Choroid plexus epithelial cell (primary cell): ENCODE measurements at regions not wholly inside any gene's neighbourhood (a gene's known extent, or its start where the extent isn't known, plus 50 kb on each side); places are given as distances from the start of the nearest gene placed in this dataset.
"Not testable (repeated sequence)": the region's sequence is repeated elsewhere in the genome, so short reads cannot be mapped to it uniquely, and the experiment has no call there.

ENCODE experiments used
- DNase-seq: peaks from one replicate; pipeline ENCODE4 v3.0.0-alpha.2; 2010; ENCODE audit warnings: low read depth
- H3K4me3 ChIP-seq: 2 replicates; pipeline ENCODE4 v1.5.1; 2011; ENCODE audit warnings: low read depth, mild to moderate bottlenecking, control low read depth, low read length, moderate library complexity

- DNase-seq, H3K4me3 ChIP-seq: not testable (repeated sequence)
Observed at GRCh38 chr1:206307442-206307841, 104.1 kb downstream of the SRGAP2 start.

- not testable (repeated sequence) for DNase-seq, H3K4me3 ChIP-seq
Observed at GRCh38 chr1:206310948-206311347, 107.6 kb downstream of the SRGAP2 start.

DNA sequence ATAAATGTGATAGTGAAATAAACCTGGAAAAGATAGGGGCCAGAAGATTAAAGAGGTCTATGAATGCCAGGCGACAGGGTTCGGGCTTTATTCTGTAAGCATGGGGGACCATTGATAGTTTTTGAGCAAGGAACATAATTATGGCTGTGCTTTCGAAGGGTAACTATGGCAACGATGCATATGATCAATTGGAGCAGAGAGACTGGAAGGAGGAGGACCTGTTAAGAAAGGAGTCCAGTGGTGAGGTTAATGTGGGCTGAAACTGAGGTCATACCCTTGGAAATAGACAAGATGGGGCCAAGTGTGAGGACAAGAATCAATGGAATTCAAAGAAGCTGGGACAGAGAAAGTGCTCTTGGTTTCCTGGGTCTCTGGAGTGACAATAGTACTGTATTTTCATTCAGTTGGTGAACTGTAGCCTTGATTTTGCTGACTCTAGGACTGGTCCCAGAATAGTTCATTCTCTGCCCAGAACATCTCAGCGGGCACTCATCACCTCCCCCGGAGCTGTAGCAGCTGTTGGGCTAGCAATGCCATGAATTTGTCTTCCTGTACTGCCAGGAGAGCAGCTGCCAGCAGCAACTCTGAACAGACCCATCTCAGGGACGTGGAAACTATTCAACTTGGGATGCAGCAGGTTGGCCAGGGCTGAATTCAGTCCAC, 108.4 kb downstream of the SRGAP2 start:
- peak; percentile 5 for DNase-seq
- not testable (repeated sequence) for H3K4me3 ChIP-seq

DNA sequence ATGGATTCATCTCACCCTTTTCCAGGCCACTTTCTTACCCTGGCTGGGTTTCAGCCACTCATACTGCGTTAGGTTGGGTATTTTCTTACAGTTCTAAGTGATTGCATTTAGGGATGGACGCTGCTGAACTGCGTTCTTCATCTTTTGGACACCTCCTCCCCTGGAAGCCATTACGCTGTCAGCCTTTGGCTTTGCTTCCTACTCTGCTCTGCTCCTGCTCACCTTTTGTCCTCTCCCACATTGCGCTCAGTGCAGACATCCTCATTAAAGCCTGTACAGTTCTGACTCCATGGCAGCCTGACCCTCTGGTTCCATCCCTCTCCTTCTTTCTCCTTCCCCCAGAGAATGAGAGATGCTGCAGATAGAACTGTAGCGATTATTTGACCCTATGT, 108.9 kb downstream of the SRGAP2 start:
- H3K4me3 ChIP-seq, DNase-seq: not testable (repeated sequence)

GRCh38 chr1:206314951-206315636, 111.8 kb downstream of the SRGAP2 start:
- not testable (repeated sequence) for H3K4me3 ChIP-seq, DNase-seq

- DNase-seq, H3K4me3 ChIP-seq: not testable (repeated sequence)
Observed at GRCh38 chr1:206316901-206317300, 113.6 kb downstream of the SRGAP2 start.

DNA sequence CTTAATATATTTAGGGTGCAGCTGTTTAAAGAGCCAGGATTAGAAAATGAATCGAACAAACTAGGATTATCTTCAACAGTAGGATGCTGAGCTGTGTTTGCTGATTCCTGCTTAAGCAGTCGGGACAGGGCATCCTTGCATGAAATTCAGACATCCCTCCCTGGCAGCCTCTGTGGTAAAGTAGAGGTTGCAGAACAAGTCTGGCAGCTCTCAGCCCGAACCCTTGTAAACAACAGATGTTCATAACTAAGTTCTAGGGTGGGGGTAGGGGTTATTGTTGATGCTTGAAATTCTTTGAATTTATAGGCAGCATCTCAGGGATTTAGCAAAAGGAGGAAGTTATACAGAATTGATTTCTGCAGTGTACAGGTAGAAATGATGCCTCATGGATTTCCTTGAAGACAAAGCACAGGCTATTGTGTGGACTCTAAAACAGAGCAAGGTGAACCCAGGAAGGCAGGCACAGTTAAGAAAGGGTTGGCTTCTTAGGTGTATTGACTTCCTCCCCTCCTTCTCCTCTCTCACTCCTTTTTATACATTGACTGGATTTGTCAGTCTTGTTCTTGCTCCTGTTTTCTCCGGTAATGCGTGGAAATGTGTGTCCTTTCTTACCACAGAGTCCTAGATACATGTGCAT, 114.7 kb downstream of the SRGAP2 start:
- H3K4me3 ChIP-seq, DNase-seq: not testable (repeated sequence)

- not testable (repeated sequence) for H3K4me3 ChIP-seq, DNase-seq
Observed at GRCh38 chr1:206320227-206320626, 116.9 kb downstream of the SRGAP2 start.

GRCh38 chr1:206326159-206326939, 123.0 kb downstream of the SRGAP2 start:
- not testable (repeated sequence) for DNase-seq, H3K4me3 ChIP-seq

DNA sequence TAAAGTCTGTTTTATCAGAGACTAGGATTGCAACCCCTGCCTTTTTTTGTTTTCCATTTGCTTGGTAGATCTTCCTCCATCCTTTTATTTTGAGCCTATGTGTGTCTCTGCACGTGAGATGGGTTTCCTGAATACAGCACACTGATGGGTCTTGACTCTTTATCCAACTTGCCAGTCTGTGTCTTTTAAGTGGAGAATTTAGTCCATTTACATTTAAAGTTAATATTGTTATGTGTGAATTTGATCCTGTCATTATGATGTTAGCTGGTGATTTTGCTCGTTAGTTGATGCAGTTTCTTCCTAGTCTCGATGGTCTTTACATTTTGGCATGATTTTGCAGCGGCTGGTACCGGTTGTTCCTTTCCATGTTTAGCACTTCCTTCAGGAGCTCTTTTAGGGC, 128.3 kb downstream of the SRGAP2 start:
- not testable (repeated sequence) for DNase-seq, H3K4me3 ChIP-seq

DNA sequence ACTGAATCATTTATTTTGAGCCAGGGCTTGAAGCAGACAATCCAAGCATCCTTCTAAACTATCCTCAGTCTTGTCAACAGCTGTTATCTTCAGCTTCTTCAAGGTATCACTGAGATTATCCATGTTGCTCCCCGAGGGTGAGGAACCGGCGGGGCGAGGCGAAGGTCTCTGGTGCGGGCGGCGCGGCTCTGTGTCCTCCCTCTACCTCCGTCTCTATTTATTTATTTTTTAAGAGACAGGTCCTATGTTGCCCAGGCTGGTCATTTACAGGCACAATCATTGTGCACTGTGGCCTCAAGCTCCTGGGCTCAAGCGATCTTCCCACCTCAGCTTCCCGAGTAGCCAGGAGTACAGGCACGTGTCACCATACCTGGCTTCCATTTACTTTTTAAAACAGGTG, 130.0 kb downstream of the SRGAP2 start:
- DNase-seq, H3K4me3 ChIP-seq: not testable (repeated sequence)

GRCh38 chr1:206333897-206334296, 130.6 kb downstream of the SRGAP2 start:
- H3K4me3 ChIP-seq, DNase-seq: not testable (repeated sequence)

GRCh38 chr1:206334481-206334880, 131.1 kb downstream of the SRGAP2 start:
- not testable (repeated sequence) for H3K4me3 ChIP-seq
- DNase-seq = peak; percentile 10

GRCh38 chr1:206335162-206335561, 131.8 kb downstream of the SRGAP2 start:
- not testable (repeated sequence) for DNase-seq

DNA sequence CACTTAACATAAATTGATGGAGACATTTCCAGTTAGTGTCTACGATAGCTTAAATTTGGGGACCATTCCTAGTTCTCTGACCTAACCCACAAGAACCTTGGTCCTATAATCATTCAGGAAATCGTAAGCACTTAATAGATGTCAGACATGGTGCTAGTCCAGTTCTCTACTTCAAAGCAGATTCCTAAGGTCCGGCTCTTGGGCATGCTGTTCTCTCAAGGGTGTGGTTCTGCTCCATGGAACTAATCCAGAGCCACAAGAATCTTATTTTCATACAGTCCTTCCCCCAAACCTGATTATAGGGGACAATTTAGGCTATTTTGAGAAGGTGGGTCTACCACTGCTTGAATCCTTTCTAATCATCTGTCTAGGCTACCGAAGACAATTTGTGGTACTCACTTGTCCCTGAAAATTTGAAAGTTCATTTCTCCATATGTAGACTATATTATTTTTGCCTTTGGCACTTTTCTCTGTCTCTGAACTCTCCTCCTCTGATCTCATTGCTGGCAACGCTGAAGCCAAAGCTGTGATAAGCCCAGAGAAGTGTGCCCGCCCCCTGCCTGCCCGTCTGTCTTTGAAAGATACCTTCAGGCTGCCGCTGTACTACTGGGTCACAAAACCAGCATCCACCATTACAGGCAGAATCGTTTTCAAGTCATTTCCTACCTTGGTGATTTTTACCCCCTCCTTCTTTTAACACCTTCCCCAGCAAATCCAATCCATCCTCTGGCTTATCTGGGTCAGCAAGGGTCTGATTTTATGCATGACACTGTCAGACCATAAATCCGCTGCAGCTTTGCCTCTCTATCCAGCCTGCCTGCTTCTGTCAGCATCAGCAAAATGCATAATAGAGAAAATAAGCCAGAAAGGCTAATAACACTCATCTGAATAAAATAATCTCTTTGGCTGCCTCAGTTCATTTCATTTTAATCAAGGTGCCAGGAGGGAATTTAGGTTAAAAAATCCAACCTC, 132.8 kb downstream of the SRGAP2 start:
- not testable (repeated sequence) for H3K4me3 ChIP-seq

More at GRCh38 chr1:206335162-206335561, 131.8 kb downstream of the SRGAP2 start:
- not testable (repeated sequence) for H3K4me3 ChIP-seq

DNA sequence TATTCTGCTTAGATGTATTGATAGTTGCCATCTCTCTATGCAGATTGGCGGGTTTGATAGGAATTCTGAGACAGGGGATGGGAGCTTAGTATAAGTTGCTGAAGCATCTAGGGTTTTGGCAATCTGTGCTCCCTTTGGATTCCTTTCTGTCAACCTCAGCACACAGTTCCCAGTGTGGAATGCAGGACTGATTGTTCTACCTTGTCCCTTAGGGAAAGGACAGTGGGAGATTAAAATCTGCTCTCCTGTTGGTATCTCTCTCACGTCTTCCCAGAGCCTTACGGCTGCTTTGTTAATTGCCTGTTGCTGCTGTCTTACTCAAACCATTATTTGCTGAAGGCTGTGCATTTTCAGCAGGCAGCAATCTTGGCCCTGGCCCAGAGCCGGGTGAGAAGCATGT, 133.3 kb upstream of the IKBKE start:
- H3K4me3 ChIP-seq = not testable (repeated sequence)
- DNase-seq = peak; percentile 1

More for the DNA sequence above, 132.8 kb downstream of the SRGAP2 start:
- DNase-seq = not testable (repeated sequence)

DNA sequence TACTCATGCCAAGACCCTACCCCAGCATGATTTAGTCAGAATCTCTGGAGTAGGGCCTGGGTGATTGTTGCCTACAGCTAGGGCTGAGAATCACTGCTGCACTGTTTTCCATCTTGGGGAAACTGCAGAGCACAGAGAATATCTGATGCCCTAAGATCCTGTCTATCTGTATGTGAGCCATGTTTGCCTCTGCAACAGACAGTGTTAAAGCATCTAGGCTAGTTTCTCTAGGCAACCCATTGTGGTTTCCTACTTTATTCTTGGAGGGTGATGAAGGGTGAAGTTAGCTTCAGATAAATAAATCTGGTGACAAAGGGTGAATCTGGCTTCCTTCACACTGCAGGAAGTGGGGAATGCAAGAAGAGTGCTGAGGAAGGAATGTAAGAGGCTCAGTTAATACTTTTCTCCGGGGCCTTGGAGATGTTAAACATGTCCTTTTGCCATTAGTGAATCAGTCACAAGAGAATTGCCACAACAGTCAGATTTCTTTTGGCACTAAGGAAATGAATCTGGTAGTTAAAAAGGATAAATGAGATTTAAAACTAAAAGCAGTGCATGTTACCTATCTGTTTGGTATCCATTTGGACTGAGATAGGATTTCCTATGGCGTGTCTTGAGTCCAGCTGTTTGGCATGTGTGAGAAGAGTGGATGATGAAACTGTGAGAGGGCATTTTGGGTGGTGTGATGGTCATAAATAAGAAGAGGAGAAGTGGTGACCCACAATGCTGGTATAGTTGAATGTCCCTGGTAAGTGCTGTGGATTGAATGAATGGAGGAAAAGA, 119.6 kb upstream of the IKBKE start:
- DNase-seq = peak; percentile 27
- H3K4me3 ChIP-seq = not testable (repeated sequence)
